ENCODE measurements at regions not wholly inside any gene's neighbourhood (a gene's known extent, or its start where the extent isn't known, plus 50 kb on each side); places are given as distances from the start of the nearest gene placed in this dataset.
"Not testable (repeated sequence)": the region's sequence is repeated elsewhere in the genome, so short reads cannot be mapped to it uniquely, and the experiment has no call there.

DNA sequence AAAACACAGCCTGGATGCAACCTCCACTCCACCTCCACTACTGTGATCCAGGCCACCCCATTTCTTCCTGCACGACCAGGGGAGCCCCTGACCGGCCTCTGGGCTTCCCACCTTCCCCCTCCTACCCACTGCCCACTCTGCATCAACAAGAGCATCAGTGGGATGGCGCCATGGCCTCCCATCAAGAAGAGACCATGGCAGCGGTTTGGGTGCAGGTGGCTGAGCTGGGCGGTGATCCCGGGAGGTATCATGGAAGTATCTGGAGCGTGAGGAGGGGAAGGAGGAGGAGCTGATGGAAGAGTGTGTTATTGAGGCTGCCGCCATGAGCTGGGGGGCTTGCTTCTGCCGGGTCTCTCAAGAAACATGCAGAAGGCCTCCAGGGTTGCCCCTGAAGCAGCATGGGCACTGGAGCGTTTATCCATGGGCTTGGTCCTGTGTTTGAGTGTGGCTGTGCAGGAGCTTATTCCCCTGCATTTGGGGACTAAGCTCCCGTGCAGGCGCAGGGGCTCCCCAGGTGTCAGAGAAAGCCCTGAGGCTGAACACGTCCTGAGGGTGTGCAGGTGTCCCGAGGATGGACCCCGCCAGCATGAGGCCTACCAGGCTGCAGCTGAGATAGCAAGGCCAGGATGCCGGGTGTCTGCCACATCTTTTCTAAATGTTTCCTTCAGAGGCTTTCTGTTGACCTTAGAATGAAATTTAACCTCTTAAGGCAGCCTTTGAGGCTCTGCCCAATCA, 99.2 kb upstream of the PCBD1 start:
- FAIRE-seq (no peak), DNase-seq (ENCODE audit: insufficient read length, low spot score) (no peak)

GRCh38 chr10:70990156-70990555, 101.8 kb upstream of the PCBD1 start:
- not testable (repeated sequence) for DNase-seq (ENCODE audit: insufficient read length, low spot score); FAIRE-seq

DNA sequence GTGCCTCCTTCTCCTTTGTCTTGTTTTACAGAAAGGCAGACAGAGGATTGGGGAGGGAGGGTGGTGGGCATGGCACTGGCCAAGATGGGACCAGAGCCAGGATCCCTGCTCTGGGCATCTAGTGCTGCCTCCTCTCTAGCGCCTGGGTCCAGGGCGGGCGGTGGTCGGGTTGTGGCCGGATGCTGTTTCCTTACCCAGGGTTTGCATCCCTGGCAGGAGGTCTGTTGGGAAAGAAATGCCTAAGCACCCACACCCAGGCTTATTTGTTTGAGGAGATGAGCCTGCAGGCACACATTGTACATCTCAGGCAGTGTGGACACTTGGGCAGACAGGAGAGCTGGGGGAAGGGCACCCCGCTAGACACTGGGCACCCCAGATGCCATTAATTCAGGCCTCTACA, 102.3 kb upstream of the PCBD1 start:
- no peak for FAIRE-seq

GRCh38 chr10:70991140-70992124, 103.1 kb upstream of the PCBD1 start:
- FAIRE-seq = no peak
- DNase-seq (ENCODE audit: insufficient read length, low spot score) = no peak

More for the DNA sequence above, 102.3 kb upstream of the PCBD1 start:
- DNase-seq (ENCODE audit: insufficient read length, low spot score) = no peak

GRCh38 chr10:70992436-70992835, 104.1 kb upstream of the PCBD1 start:
- DNase-seq (ENCODE audit: insufficient read length, low spot score) = no peak
- FAIRE-seq = no peak

DNA sequence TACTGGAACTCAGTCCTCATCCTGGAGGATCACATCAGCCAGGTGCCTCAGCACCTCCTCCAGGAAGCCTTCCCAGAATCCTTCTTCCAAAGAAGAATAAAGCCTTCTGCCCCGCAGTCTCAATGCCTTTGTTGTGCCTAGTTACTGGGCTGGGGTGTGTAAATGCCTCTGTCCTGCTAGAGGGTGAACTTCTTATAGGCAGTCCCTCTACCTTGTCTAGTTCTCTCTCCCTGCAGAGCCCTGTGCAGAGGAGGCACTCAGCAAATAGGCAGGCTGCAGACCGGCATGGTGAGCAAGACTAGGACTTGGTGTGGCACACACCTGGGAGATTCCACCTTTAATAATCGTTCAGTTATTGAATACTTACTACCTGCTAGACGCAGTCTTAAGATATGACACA, 104.7 kb upstream of the PCBD1 start:
- FAIRE-seq (no peak), DNase-seq (ENCODE audit: insufficient read length, low spot score) (no peak)

- FAIRE-seq (no peak), DNase-seq (ENCODE audit: insufficient read length, low spot score) (no peak)
Measured at GRCh38 chr10:70996549-70996948, 108.2 kb upstream of the PCBD1 start.

GRCh38 chr10:70997236-70997635, 108.9 kb upstream of the PCBD1 start:
- FAIRE-seq (no peak), DNase-seq (ENCODE audit: insufficient read length, low spot score) (no peak)

- DNase-seq (ENCODE audit: insufficient read length, low spot score) (no peak), FAIRE-seq (no peak)
Measured at GRCh38 chr10:70998086-70998485, 109.7 kb upstream of the PCBD1 start.

- FAIRE-seq = no peak
Measured at GRCh38 chr10:71001470-71001869, 113.1 kb upstream of the PCBD1 start.

GRCh38 chr10:71004176-71005075, 116.1 kb upstream of the PCBD1 start:
- DNase-seq (ENCODE audit: insufficient read length, low spot score) (no peak), FAIRE-seq (no peak)

More at GRCh38 chr10:71001470-71001869, 113.1 kb upstream of the PCBD1 start:
- DNase-seq (ENCODE audit: insufficient read length, low spot score) = no peak

- DNase-seq (ENCODE audit: insufficient read length, low spot score) = no peak
- FAIRE-seq = no peak
Measured at GRCh38 chr10:71005337-71006305, 117.3 kb upstream of the PCBD1 start.

DNA sequence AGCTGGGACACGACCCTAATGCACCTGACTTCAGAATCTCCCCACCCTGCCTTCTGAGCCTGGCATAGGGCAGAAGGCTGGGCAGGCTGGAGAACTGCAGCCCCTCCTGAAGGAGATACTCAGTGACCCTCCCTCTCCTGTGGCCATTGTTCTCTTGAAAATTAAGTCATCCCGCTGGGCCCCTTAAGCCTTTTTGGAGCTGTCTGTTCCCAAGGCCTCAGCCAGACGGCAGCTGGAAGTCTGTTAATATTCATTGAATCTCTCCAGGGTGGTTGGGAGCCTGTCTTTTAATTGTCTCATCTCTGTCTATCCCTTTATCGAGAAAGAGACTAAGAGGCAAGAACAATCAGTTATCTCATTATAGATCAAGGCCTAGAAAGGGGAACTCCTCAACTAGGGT, 118.1 kb upstream of the PCBD1 start:
- no peak for FAIRE-seq
- no peak for DNase-seq (ENCODE audit: insufficient read length, low spot score)

- FAIRE-seq (no peak), DNase-seq (ENCODE audit: insufficient read length, low spot score) (no peak)
Measured at GRCh38 chr10:71007516-71007915, 119.2 kb upstream of the PCBD1 start.

DNA sequence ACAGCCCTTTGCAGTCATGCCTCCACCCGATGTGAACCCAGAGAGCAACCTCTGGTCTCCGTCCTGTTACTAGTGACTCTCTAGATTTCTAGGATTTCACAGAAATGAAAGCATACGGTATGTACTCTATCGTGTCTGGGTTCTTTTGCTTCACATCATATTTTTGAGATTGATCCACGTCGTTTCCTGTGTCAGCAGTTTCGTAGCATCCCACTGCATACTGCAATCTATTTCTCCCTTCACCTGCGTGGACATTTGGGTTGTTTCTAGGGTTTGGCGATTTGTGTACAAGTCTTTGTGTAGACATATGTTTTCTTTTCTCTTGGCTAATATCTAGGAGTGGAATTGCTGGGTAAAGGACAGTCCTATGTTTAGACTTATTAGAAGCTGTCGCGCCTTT, 119.8 kb upstream of the PCBD1 start:
- no peak for DNase-seq (ENCODE audit: insufficient read length, low spot score)
- FAIRE-seq = no peak

GRCh38 chr10:71009126-71009525, 120.8 kb upstream of the PCBD1 start:
- DNase-seq (ENCODE audit: insufficient read length, low spot score) (no peak), FAIRE-seq (no peak)

- FAIRE-seq (no peak), DNase-seq (ENCODE audit: insufficient read length, low spot score) (no peak)
Measured at GRCh38 chr10:71010730-71011129, 122.4 kb upstream of the PCBD1 start.

DNA sequence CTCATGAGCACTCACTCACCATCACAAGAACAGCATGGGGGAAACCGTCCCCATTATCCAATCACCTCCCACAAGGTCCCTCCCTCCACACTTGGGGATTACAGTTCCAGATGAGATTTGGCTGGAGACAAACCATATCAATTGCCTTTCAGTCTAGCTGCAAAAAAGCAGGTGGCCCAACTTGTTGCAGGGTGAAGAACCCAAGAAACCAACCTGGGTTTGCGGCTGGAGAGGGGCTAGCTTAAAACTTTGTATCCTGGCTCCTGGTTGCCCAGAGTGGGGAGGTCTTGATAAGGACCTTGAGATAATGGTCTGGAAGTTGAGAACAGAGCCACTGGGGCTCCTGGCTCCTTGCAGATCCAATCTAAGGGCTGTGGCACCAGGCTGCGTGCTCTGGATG, 122.8 kb upstream of the PCBD1 start:
- DNase-seq (ENCODE audit: insufficient read length, low spot score) = no peak
- FAIRE-seq = no peak

- FAIRE-seq (no peak), DNase-seq (ENCODE audit: insufficient read length, low spot score) (no peak)
Measured at GRCh38 chr10:71014021-71014805, 125.8 kb upstream of the PCBD1 start.
